Activated T-cell treated with anti-CD3 and anti-CD28 coated beads, Interleukin-2, amount 50 U/mL, for 24 hours (primary cell): ENCODE measurements at regions not wholly inside any gene's neighbourhood (a gene's known extent, or its start where the extent isn't known, plus 50 kb on each side); places are given as distances from the start of the nearest gene placed in this dataset.

Source experiments
- DNase-seq: peaks from one replicate; pipeline ENCODE4 v3.0.0-alpha.2; 2020
- H3K27ac Mint-ChIP-seq: 2 replicates; pipeline ENCODE4 v1.8.0; 2020; ENCODE audit warnings: mild to moderate bottlenecking, mixed read lengths
- H3K27me3 Mint-ChIP-seq: 2 replicates; pipeline ENCODE4 v1.8.0; 2020; ENCODE audit warnings: mixed read lengths
- H3K36me3 Mint-ChIP-seq: 2 replicates; pipeline ENCODE4 v1.8.0; 2020; ENCODE audit warnings: low read depth, mixed read lengths
- H3K4me1 Mint-ChIP-seq: 2 replicates; pipeline ENCODE4 v1.8.0; 2020; ENCODE audit warnings: low read depth, mixed read lengths
- H3K4me3 Mint-ChIP-seq: 2 replicates; pipeline ENCODE4 v1.8.0; 2020; ENCODE audit warnings: mild to moderate bottlenecking, moderate library complexity, mixed read lengths
- H3K9me3 Mint-ChIP-seq: 2 replicates; pipeline ENCODE4 v1.8.0; 2020; ENCODE audit warnings: mixed read lengths

GRCh38 chr13:111975539-111976473 is 91.1 kb upstream of the SOX1 start:
- H3K27me3 Mint-ChIP-seq, result peaks cover 43% of the 10 kb centered on the region
- DNase-seq, result no peak
- no peaks in the 10 kb centered on the region for H3K36me3 Mint-ChIP-seq
- no peak overlapping the region for H3K4me3 Mint-ChIP-seq
- H3K4me1 Mint-ChIP-seq, result no peaks in the 10 kb centered on the region
- peaks cover 13% of the 10 kb centered on the region for H3K9me3 Mint-ChIP-seq
- H3K27ac Mint-ChIP-seq, result no peak overlapping the region

GRCh38 chr13:111976474-111977178 is 90.3 kb upstream of the SOX1 start:
- Mint-ChIP-seq H3K27ac (no peak overlapping the region), H3K27me3 (peaks cover 42% of the 10 kb centered on the region)

GRCh38 chr13:111977179-111977506 is 89.8 kb upstream of the SOX1 start:
- H3K4me3 Mint-ChIP-seq, result no peak overlapping the region
- H3K27ac Mint-ChIP-seq, result no peak overlapping the region
- DNase-seq, result no peak
- no peaks in the 10 kb centered on the region for H3K36me3 Mint-ChIP-seq
- peaks cover 13% of the 10 kb centered on the region for H3K9me3 Mint-ChIP-seq
- no peaks in the 10 kb centered on the region for H3K4me1 Mint-ChIP-seq
- H3K27me3 Mint-ChIP-seq, result peaks cover 40% of the 10 kb centered on the region

More at GRCh38 chr13:111976474-111977178, 90.3 kb upstream of the SOX1 start:
- Mint-ChIP-seq H3K4me3 (no peak overlapping the region), H3K9me3 (peaks cover 13% of the 10 kb centered on the region), H3K36me3 (no peaks in the 10 kb centered on the region), H3K4me1 (no peaks in the 10 kb centered on the region)
- DNase-seq, result no peak

- Mint-ChIP-seq H3K4me1 (no peaks in the 10 kb centered on the region), H3K9me3 (peaks cover 13% of the 10 kb centered on the region), H3K36me3 (no peaks in the 10 kb centered on the region), H3K27ac (no peak overlapping the region), H3K27me3 (peaks cover 31% of the 10 kb centered on the region), H3K4me3 (no peak overlapping the region)
- DNase-seq, result no peak
Measured at GRCh38 chr13:111978546-111978945, 88.4 kb upstream of the SOX1 start.

- H3K4me1 Mint-ChIP-seq, result no peaks in the 10 kb centered on the region
Measured at GRCh38 chr13:111980146-111980929, 86.6 kb upstream of the SOX1 start.

GRCh38 chr13:111981006-111981405 is 85.9 kb upstream of the SOX1 start:
- no peak overlapping the region for H3K4me3 Mint-ChIP-seq
- H3K27ac Mint-ChIP-seq, result no peak overlapping the region
- H3K9me3 Mint-ChIP-seq, result no peaks in the 10 kb centered on the region
- peaks cover 31% of the 10 kb centered on the region for H3K27me3 Mint-ChIP-seq
- H3K4me1 Mint-ChIP-seq, result no peaks in the 10 kb centered on the region
- DNase-seq, result no peak
- no peaks in the 10 kb centered on the region for H3K36me3 Mint-ChIP-seq

More at GRCh38 chr13:111980146-111980929, 86.6 kb upstream of the SOX1 start:
- H3K27ac Mint-ChIP-seq, result no peak overlapping the region
- H3K9me3 Mint-ChIP-seq, result peaks cover 2% of the 10 kb centered on the region
- DNase-seq, result no peak
- peaks cover 31% of the 10 kb centered on the region for H3K27me3 Mint-ChIP-seq
- no peak overlapping the region for H3K4me3 Mint-ChIP-seq
- no peaks in the 10 kb centered on the region for H3K36me3 Mint-ChIP-seq

GRCh38 chr13:111981446-111982165 is 85.3 kb upstream of the SOX1 start:
- H3K9me3 Mint-ChIP-seq, result no peaks in the 10 kb centered on the region

GRCh38 chr13:111984349-111984748 is 82.6 kb upstream of the SOX1 start:
- Mint-ChIP-seq H3K4me3 (no peak overlapping the region), H3K36me3 (no peaks in the 10 kb centered on the region), H3K4me1 (no peaks in the 10 kb centered on the region), H3K27me3 (peaks cover 19% of the 10 kb centered on the region), H3K9me3 (no peaks in the 10 kb centered on the region), H3K27ac (no peak overlapping the region)
- no peak for DNase-seq

More at GRCh38 chr13:111981446-111982165, 85.3 kb upstream of the SOX1 start:
- Mint-ChIP-seq H3K36me3 (no peaks in the 10 kb centered on the region), H3K4me3 (no peak overlapping the region), H3K27ac (no peak overlapping the region), H3K27me3 (peaks cover 31% of the 10 kb centered on the region), H3K4me1 (no peaks in the 10 kb centered on the region)
- DNase-seq, result no peak

GRCh38 chr13:111990362-111990761 is 76.6 kb upstream of the SOX1 start:
- Mint-ChIP-seq H3K27me3 (peaks cover 19% of the 10 kb centered on the region), H3K4me1 (no peaks in the 10 kb centered on the region), H3K4me3 (no peak overlapping the region), H3K36me3 (no peaks in the 10 kb centered on the region), H3K9me3 (peaks cover 6% of the 10 kb centered on the region), H3K27ac (no peak overlapping the region)
- no peak for DNase-seq

GRCh38 chr13:111992911-111993310 is 74.0 kb upstream of the SOX1 start:
- peaks cover 6% of the 10 kb centered on the region for H3K9me3 Mint-ChIP-seq
- no peaks in the 10 kb centered on the region for H3K4me1 Mint-ChIP-seq

GRCh38 chr13:111993691-111994090 is 73.3 kb upstream of the SOX1 start:
- H3K27ac Mint-ChIP-seq, result no peak overlapping the region
- no peaks in the 10 kb centered on the region for H3K36me3 Mint-ChIP-seq
- peaks cover 34% of the 10 kb centered on the region for H3K27me3 Mint-ChIP-seq
- H3K4me1 Mint-ChIP-seq, result no peaks in the 10 kb centered on the region
- peaks cover 6% of the 10 kb centered on the region for H3K9me3 Mint-ChIP-seq
- no peak for DNase-seq
- no peak overlapping the region for H3K4me3 Mint-ChIP-seq

More at GRCh38 chr13:111992911-111993310, 74.0 kb upstream of the SOX1 start:
- Mint-ChIP-seq H3K27me3 (peaks cover 28% of the 10 kb centered on the region), H3K27ac (no peak overlapping the region), H3K4me3 (no peak overlapping the region), H3K36me3 (no peaks in the 10 kb centered on the region)
- DNase-seq, result no peak

- Mint-ChIP-seq H3K27me3 (peaks cover 35% of the 10 kb centered on the region), H3K36me3 (no peaks in the 10 kb centered on the region), H3K4me1 (no peaks in the 10 kb centered on the region)
Measured at GRCh38 chr13:111994578-111994977, 72.4 kb upstream of the SOX1 start.

GRCh38 chr13:111999352-111999751 is 67.6 kb upstream of the SOX1 start:
- H3K4me1 Mint-ChIP-seq, result no peaks in the 10 kb centered on the region
- no peak overlapping the region for H3K4me3 Mint-ChIP-seq
- H3K36me3 Mint-ChIP-seq, result no peaks in the 10 kb centered on the region
- no peaks in the 10 kb centered on the region for H3K9me3 Mint-ChIP-seq
- no peak for DNase-seq
- peaks cover 31% of the 10 kb centered on the region for H3K27me3 Mint-ChIP-seq
- no peak overlapping the region for H3K27ac Mint-ChIP-seq

More at GRCh38 chr13:111994578-111994977, 72.4 kb upstream of the SOX1 start:
- DNase-seq, result no peak
- no peak overlapping the region for H3K27ac Mint-ChIP-seq
- H3K9me3 Mint-ChIP-seq, result peaks cover 6% of the 10 kb centered on the region
- no peak overlapping the region for H3K4me3 Mint-ChIP-seq

- no peak for DNase-seq
- Mint-ChIP-seq H3K27me3 (peaks cover 28% of the 10 kb centered on the region), H3K9me3 (peaks cover 1% of the 10 kb centered on the region), H3K4me3 (no peak overlapping the region), H3K27ac (no peak overlapping the region), H3K4me1 (no peaks in the 10 kb centered on the region), H3K36me3 (no peaks in the 10 kb centered on the region)
Measured at GRCh38 chr13:112000888-112001287, 66.1 kb upstream of the SOX1 start.
